Uterus (tissue), 3 donors: ENCODE measurements at regions not wholly inside any gene's neighbourhood (a gene's known extent, or its start where the extent isn't known, plus 50 kb on each side); places are given as distances from the start of the nearest gene placed in this dataset.

ENCODE experiments used
- DNase-seq, 2 donors: peaks; one replicate each; pipeline ENCODE4 v3.0.0-alpha.2; 2019 to 2020
- H3K27ac ChIP-seq, 2 donors: fragments of 200-600 bp; sonication (generic); 1 replicate in 1 of 2; 2 replicates in 1 of 2; pipeline ENCODE4 v1.5.1; 2016 to 2018
- H3K27me3 ChIP-seq, 2 donors: fragments of 200-600 bp; sonication (generic); one replicate each; pipeline ENCODE4 v1.5.1; 2018 to 2019; ENCODE audit warnings: control low read depth in 1 of 2
- H3K36me3 ChIP-seq, 2 donors: fragments of 200-600 bp; sonication (generic); one replicate each; pipeline ENCODE4 v1.5.1; 2019; ENCODE audit warnings: control low read depth in 1 of 2
- H3K4me1 ChIP-seq, 2 donors: fragments of 200-600 bp; sonication (generic); one replicate each; pipeline ENCODE4 v1.5.1; 2018 to 2019; ENCODE audit warnings: control low read depth in 1 of 2
- H3K4me3 ChIP-seq, 2 donors: fragments of 200-600 bp; sonication (generic); 1 replicate in 1 of 2; 2 replicates in 1 of 2; pipeline ENCODE4 v1.5.1; 2018 to 2019; ENCODE audit warnings: mild to moderate bottlenecking in 1 of 2
- H3K9me3 ChIP-seq, 2 donors: fragments of 200-600 bp; sonication (generic); one replicate each; pipeline ENCODE4 v1.5.1; 2019; ENCODE audit warnings: control low read depth in 1 of 2
- POLR2A ChIP-seq, 2 donors: fragments of 450-650 bp; IDR thresholded peaks; one replicate each; pipeline ENCODE4 v1.6.1; 2016; ENCODE audit warnings: antibody characterized with exemption in 2 of 2, mild to moderate bottlenecking in 1 of 2, moderate library complexity in 1 of 2
- intact Hi-C: fragments of 100-400 bp; cut with DNase I; formaldehyde crosslinking; loops from one replicate; pipeline ENCODE4 v1.15.1; 2023; ENCODE audit warnings: low total_unique reads
- TF ChIP-seq, protein P1 (sequence below), 4 experiments: fragments of 200-600 bp in 2 of 4; fragments of 450-650 bp in 2 of 4; sonication (generic) in 2 of 4; IDR thresholded peaks; one replicate each; pipeline ENCODE4 v1.5.1; 2016 to 2019; ENCODE audit warnings: antibody characterized with exemption in 4 of 4, mild to moderate bottlenecking in 2 of 4, moderate library complexity in 1 of 4
- donor health status: DM: yes; HTN: yes; CAD: no.

DNA sequence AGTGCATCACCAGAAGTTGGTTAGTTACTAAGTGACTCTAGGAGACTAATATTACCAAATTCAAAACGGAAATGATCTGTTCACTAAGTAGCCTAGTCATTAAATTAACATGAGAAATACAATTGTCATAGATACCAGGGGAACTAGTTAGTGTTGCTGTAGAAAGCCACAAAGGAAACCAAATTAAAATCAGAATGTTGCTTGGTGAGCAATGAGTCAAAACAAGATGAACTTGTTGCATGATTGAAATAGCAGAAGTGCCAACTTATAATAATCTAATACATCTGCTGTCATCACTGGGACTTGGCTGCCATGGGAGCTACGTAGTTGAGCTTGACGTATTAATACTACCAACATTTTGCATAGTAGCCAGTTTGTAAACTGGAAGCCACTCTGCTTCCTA lies 458.1 kb downstream of the DIPK2A start:
- Histone ChIP-seq H3K27ac (no peak overlapping the region), H3K4me3 (no peak overlapping the region), H3K27me3 (no peaks in the 10 kb centered on the region), H3K36me3 (no peaks in the 10 kb centered on the region), H3K4me1 (no peaks in the 10 kb centered on the region), H3K9me3 (no peaks in the 10 kb centered on the region)
- intact Hi-C loops, result no loop called here
- no peak for DNase-seq
- TF ChIP-seq, protein P1, sequence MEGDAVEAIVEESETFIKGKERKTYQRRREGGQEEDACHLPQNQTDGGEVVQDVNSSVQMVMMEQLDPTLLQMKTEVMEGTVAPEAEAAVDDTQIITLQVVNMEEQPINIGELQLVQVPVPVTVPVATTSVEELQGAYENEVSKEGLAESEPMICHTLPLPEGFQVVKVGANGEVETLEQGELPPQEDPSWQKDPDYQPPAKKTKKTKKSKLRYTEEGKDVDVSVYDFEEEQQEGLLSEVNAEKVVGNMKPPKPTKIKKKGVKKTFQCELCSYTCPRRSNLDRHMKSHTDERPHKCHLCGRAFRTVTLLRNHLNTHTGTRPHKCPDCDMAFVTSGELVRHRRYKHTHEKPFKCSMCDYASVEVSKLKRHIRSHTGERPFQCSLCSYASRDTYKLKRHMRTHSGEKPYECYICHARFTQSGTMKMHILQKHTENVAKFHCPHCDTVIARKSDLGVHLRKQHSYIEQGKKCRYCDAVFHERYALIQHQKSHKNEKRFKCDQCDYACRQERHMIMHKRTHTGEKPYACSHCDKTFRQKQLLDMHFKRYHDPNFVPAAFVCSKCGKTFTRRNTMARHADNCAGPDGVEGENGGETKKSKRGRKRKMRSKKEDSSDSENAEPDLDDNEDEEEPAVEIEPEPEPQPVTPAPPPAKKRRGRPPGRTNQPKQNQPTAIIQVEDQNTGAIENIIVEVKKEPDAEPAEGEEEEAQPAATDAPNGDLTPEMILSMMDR (IDR thresholded peaks at IDR 0.05), result no peak
- TF ChIP-seq POLR2A (IDR thresholded peaks at IDR 0.05), result no peak

DNA sequence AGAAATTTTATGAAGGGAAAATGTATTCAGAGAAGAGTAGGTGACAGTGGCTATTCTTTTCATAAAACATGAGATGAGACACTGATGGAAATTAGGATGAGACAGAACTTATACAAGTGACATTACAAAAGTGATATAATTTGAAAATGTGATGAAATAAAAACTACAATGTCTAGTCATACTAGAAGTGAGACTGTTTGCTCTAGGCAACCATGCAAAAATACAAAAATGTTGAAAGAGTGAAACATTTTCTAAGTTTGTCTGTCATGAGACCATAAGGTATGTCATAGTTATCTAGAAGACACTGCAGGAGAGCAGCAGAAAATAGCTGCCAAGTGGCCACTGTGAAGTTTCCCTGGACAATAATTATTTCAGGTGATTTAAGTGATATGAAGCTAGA lies 459.5 kb downstream of the DIPK2A start:
- Histone ChIP-seq H3K4me1 (no peaks in the 10 kb centered on the region), H3K4me3 (no peak overlapping the region), H3K9me3 (no peaks in the 10 kb centered on the region), H3K27me3 (no peaks in the 10 kb centered on the region), H3K27ac (no peak overlapping the region), H3K36me3 (no peaks in the 10 kb centered on the region)
- intact Hi-C loops, result no loop called here
- no peak for DNase-seq
- no peak for TF ChIP-seq POLR2A (IDR thresholded peaks at IDR 0.05)
- TF ChIP-seq, protein P1 (IDR thresholded peaks at IDR 0.05), result no peak

DNA sequence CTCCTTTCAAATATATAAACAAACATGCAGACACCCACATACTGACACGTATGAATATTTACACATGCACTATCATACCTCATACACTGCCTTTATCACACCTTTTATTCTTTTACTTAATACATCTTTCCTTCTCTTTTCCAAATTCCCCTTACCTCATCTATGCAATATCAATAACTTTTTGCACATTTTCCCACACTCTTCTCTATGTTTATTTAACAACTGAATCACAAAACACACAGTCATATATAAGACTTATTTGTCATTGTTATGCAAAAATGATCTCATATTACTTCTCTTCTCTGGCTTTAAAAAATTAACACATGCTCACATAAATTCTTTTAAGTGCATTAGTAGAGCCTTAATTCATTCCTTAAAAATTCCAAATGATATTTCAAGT lies 461.4 kb downstream of the DIPK2A start:
- DNase-seq, result no peak

DNA sequence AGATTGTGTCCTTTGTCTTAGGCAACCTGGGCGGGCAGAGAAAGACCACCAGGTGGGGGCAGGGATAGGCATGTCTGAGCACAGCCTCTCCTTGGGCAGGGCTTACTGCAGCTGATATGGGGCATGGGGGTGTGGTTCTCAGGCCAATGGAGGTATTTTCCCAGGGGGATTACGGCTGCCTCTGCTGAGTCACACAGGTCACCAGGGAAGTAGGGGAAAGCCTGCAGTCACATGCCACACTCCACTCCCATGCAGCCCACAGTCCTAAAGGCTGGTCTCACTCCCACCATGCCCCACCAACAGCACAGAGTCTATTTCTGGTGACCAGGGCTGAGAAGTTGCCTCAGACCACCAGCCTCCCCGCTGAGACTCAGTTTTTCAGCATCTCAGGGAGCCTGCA lies 466.4 kb downstream of the DIPK2A start:
- TF ChIP-seq, protein P1 (IDR thresholded peaks at IDR 0.05), result no peak
- TF ChIP-seq POLR2A (IDR thresholded peaks at IDR 0.05), result no peak
- Histone ChIP-seq H3K4me1 (no peaks in the 10 kb centered on the region), H3K9me3 (no peaks in the 10 kb centered on the region), H3K4me3 (no peak overlapping the region), H3K36me3 (no peaks in the 10 kb centered on the region), H3K27ac (no peak overlapping the region), H3K27me3 (no peaks in the 10 kb centered on the region)
- no peak for DNase-seq
- intact Hi-C loops, result no loop called here

More for the DNA sequence above, 461.4 kb downstream of the DIPK2A start:
- intact Hi-C loops, result no loop called here
- H3K36me3 ChIP-seq, result no peaks in the 10 kb centered on the region
- no peak overlapping the region for H3K27ac ChIP-seq
- no peaks in the 10 kb centered on the region for H3K9me3 ChIP-seq
- no peak overlapping the region for H3K4me3 ChIP-seq
- no peaks in the 10 kb centered on the region for H3K27me3 ChIP-seq
- H3K4me1 ChIP-seq, result no peaks in the 10 kb centered on the region
- TF ChIP-seq, protein P1 (IDR thresholded peaks at IDR 0.05), result no peak
- TF ChIP-seq POLR2A (IDR thresholded peaks at IDR 0.05), result no peak

DNA sequence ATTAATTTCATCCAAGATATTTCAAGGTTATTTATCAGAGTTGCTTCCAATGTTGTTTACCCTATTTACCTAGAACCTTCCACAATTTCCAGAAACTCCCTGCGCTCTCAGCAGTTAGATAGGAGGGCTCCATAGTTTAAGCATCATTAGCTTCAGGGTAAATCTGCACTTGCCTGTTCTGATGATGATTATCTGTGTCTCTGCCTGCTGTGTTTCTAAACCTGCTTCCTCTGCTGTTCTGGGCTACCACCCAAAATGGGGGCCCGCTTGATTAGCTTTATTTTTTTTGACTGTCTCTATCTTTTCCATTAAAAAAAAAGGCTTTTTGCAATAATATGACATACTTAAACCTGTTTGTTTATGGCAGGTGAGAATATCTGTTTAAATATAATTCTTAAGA lies 472.4 kb downstream of the DIPK2A start:
- H3K27ac ChIP-seq, result no peak overlapping the region
- intact Hi-C loops, result no loop called here
- no peaks in the 10 kb centered on the region for H3K27me3 ChIP-seq
- H3K9me3 ChIP-seq, result no peaks in the 10 kb centered on the region
- no peaks in the 10 kb centered on the region for H3K36me3 ChIP-seq
- H3K4me3 ChIP-seq, result no peak overlapping the region
- DNase-seq, result no peak
- TF ChIP-seq, protein P1 (IDR thresholded peaks at IDR 0.05), result no peak
- no peak for TF ChIP-seq POLR2A (IDR thresholded peaks at IDR 0.05)
- no peaks in the 10 kb centered on the region for H3K4me1 ChIP-seq
